ENCODE measurements at regions not wholly inside any gene's neighbourhood (a gene's known extent, or its start where the extent isn't known, plus 50 kb on each side); places are given as distances from the start of the nearest gene placed in this dataset.
"Not testable (repeated sequence)": the region's sequence is repeated elsewhere in the genome, so short reads cannot be mapped to it uniquely, and the experiment has no call there.

DNA sequence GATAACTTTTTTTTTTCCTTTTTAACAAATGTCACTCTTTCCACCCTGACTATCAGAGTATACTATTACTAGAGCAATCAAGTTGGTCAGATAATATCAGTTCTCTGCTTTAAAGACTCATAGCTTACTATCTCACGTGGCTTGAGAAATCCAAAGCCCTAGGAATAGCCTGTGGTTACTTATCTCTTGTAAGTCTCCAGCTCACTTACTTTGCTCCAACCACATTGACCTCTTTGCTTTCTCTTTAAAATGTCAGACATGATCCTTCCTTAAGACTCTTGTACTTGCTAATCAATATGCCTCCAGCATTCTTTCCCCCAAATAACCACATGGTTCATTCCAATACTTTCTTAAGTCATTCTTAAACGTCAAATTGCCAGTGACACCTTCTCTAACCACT lies 1292.2 kb downstream of the REEP3 start:
- TF ChIP-seq ZNF274 (IDR thresholded peaks at IDR 0.05; ENCODE audit: low read depth, low read length) = no peak
- H3K4me3 ChIP-seq (ENCODE audit: low read length) = no peak overlapping the region

DNA sequence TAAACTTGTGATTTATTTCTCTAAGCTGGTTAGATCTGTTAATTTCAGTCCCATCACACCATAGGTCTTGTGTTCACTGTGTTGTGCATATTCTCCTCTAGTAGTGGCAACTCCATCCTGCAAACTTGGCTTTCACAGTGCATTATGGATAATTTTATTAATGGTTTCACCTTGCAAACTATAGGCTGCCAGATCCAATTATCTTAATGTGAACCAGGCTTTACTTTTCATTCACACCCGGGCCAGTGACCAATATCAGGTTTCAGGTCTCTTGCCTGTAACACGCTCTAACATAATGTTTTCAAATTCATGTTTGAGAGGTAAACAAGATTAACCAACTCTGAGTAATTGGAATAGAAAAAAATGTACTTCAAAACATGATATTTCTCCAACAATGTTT lies 1293.0 kb downstream of the REEP3 start:
- no peak for TF ChIP-seq ZNF274 (IDR thresholded peaks at IDR 0.05; ENCODE audit: low read depth, low read length)

DNA sequence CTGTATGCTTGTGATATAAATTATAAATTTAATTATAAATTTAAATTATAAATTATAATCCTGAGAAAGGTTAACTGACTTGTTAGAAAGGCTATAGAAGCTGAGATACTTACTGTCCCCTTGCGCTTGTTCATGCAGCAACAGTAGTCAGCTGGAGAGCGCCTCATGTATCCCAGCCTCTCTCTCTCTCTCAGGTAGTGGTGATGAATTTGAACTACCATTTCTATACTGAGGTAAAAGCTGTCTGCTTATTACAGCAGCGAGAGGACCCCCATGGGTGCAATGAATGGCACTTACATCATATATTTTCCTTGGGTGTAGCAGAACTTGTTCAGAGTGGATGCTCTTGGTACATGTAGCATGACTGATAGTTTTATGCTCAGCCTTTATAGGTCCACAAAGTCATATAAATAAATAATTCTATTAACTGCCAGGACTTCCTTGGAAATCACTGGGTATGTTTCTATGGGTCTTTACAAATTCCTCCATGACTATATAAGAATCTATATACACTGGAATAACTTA lies 1308.7 kb downstream of the REEP3 start:
- H3K4me3 ChIP-seq (ENCODE audit: low read length) = no peak overlapping the region
- no peak for TF ChIP-seq ZNF274 (IDR thresholded peaks at IDR 0.05; ENCODE audit: low read depth, low read length)

More for the DNA sequence above, 1293.0 kb downstream of the REEP3 start:
- no peak overlapping the region for H3K4me3 ChIP-seq (ENCODE audit: low read length)

DNA sequence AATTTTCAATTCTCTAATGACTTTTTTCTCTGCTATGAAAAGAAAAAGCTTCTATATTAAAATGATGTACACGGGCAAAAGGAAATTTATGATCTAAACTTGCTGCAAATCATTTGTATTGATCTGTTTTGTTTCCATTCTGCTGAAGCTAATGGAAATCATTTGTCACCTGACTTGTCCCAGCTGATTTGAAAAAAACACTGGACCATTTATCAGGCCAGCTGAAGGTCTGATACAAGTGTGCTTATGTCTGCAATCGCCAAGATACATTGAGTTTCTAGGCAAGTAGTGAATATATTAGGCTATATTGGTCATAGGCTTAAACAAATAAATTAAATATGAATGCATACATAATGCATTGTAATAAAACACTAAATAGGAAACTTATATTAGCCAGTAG lies 1309.7 kb downstream of the REEP3 start:
- no peak overlapping the region for H3K4me3 ChIP-seq (ENCODE audit: low read length)
- TF ChIP-seq ZNF274 (IDR thresholded peaks at IDR 0.05; ENCODE audit: low read depth, low read length) = no peak

DNA sequence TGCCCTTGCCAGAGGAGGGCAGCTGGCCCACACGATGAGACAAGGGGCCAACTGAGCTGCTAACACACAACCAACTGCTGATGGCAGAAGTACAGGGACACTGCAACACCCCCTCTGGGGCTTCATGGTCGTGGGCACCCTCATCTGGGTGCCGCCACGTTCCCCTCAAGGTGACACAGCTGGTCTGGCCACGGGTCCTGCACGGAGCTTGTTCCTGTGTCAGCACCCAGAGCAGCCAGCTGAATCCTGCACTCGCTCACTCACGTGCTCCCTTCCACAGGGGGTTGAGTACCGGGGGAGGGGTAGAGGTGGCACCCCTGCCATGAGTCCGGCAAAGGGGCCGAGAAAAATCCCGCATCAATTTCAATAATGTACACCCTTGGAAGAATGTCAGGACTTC lies 1319.1 kb downstream of the REEP3 start:
- no peak for TF ChIP-seq ZNF274 (IDR thresholded peaks at IDR 0.05; ENCODE audit: low read depth, low read length)
- no peak overlapping the region for H3K4me3 ChIP-seq (ENCODE audit: low read length)

DNA sequence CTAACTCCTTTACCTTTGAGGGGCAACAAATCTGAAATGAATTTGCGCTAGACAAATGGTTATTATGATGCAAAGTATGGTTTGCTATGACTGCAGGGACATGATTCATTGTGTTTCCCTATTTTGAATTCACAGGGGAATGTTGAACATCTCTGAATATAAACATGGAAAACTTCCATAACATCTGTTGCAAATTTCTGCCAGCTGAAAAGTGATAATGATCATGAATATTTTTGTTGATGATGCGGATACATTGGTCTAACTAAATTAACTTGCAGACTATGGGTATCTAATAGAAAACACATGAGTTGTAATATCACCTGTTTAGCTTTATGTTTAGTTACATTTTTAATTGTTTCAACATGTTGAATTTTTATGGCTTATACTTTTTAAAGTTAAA lies 1325.5 kb downstream of the REEP3 start:
- no peak overlapping the region for H3K4me3 ChIP-seq (ENCODE audit: low read length)
- TF ChIP-seq ZNF274 (IDR thresholded peaks at IDR 0.05; ENCODE audit: low read depth, low read length) = no peak

DNA sequence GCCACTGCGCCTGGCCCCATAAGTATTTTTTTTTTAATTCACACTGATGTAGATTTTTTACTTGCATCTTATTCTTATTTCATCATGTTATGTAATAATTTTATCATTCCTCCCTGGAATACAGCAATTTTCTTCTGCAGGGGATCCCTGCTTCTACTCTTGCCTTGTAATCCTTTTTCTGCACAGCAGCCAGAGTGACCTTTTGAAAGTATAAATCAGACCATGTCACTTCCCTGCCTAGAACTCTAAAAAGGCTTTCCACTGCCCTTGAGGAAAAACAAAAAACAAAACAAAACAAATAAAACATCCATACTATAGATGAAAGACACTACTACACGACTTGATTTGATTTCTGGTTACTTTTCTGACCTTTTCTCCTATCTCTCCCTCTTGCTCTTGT lies 1334.7 kb downstream of the REEP3 start:
- no peak for TF ChIP-seq ZNF274 (IDR thresholded peaks at IDR 0.05; ENCODE audit: low read depth, low read length)

DNA sequence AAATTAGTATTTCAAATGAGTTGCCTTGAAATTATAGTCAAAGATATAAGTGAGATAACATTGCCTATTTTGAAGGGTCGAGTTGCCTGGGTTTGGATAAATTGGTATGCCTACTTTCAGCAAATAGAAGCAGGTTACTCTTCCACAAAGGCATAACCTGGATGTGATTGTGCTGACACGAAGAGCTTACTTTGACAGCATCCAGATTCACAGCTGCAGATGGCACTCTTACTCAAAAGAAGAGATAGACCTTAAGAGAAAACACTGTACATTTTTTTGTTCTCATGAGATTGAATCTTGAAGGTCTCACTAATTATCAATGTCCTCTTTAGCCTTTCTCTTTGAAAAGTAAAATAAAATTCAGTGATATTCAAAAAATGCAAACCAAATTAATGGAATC lies 1338.7 kb downstream of the REEP3 start:
- no peak overlapping the region for H3K4me3 ChIP-seq (ENCODE audit: low read length)
- no peak for TF ChIP-seq ZNF274 (IDR thresholded peaks at IDR 0.05; ENCODE audit: low read depth, low read length)

More for the DNA sequence above, 1334.7 kb downstream of the REEP3 start:
- H3K4me3 ChIP-seq (ENCODE audit: low read length) = no peak overlapping the region

DNA sequence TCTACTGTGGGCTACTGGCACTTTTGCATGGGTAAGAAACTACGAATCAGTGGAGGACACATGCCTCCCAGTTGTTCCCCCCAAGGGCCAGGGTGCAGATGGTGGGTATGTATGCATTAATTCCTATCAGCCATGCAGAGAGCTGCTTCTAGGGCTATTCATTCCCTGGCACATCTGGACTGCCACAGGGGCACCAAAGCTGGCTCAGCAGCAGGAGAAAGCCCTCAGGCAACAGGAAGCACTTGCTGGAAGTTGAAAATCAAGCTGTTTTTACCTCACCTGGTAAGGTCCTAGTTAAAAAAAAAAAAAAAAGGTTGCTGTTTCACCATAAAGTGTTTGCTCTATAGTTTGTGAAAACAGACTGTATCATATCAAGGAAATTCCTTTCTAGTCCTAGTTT lies 1342.6 kb downstream of the REEP3 start:
- H3K4me3 ChIP-seq (ENCODE audit: low read length) = no peak overlapping the region
- TF ChIP-seq ZNF274 (IDR thresholded peaks at IDR 0.05; ENCODE audit: low read depth, low read length) = no peak

DNA sequence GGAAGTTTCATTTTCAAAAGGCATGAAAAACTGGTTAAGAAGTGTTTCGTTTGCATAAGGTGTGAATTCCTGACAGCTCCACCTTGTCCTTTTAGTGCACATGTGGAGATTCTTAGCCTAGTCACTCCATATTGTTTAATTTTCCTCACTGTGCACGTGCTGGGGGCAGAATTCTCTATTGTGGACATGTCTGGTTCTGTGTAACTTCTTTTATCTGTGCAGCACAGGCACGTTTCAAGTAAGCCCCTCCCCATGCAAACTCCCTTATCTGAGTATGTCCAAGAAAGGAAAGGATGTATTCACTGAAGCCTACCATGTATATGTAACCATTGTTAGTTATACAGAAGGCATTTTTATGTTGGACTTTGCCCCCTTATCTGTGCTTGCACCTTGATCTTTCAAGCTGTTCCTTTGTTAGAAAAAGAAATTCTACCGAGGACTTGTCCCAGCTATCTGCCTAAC lies 1346.3 kb downstream of the REEP3 start:
- no peak for TF ChIP-seq ZNF274 (IDR thresholded peaks at IDR 0.05; ENCODE audit: low read depth, low read length)
- H3K4me3 ChIP-seq (ENCODE audit: low read length) = no peak overlapping the region

DNA sequence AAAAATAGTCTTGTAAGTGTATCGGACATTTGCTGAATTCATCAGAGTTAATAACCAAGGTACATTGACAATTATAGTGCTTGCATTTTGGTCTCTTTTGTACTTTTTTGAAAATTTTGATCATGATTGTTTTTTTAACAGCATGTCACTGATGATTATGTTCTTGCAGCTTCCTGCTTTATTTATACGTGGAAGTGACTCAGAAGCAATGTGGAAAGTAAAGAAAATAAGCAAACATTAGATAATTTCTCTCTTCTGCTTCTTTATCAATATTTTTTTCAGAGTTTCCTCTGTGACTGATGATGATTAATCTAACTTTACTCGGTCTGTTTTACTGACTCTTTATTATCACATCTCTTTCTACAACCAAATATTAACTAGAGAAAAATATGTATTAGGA lies 1351.9 kb downstream of the REEP3 start:
- TF ChIP-seq ZNF274 (IDR thresholded peaks at IDR 0.05; ENCODE audit: low read depth, low read length) = no peak
- H3K4me3 ChIP-seq (ENCODE audit: low read length) = no peak overlapping the region

DNA sequence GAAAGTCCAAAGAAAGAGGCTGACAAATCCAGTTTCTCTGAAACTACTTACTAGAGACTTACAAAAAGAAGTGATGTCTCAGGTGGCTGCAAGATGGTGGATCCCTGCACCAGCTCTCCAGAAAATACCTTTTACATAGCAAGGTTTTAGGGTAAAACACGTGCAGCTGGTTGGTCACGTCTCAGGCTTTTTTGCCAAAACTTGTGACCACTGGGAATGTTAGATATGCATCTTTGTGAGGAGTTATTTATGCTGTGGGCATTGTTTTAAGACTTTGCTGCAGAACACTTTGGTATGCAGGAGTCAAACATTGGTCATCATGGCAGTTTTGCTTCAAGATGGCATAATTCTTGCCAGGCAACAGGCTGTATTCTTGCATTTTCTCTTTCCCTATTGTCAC lies 1352.8 kb downstream of the REEP3 start:
- H3K4me3 ChIP-seq (ENCODE audit: low read length) = no peak overlapping the region
- no peak for TF ChIP-seq ZNF274 (IDR thresholded peaks at IDR 0.05; ENCODE audit: low read depth, low read length)

DNA sequence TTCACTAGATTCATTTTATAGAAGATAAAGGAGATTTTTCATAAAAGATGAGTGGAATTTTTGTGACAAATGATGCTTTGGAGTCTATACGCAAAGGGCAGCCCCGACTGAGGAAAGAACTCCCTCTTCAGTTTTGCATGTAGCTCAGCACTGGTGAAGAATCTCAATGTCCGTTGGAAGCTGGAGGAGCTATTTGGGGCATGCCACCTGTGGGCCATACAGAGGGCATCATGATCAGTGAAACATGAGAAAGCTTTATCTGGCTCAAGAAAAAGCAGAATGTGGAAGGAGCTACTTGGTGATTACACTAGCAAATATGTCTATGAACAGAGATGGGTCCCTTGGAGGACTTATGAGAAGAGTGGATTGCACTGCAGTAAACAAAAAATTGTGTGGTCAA lies 1359.3 kb downstream of the REEP3 start:
- no peak for TF ChIP-seq ZNF274 (IDR thresholded peaks at IDR 0.05; ENCODE audit: low read depth, low read length)
- no peak overlapping the region for H3K4me3 ChIP-seq (ENCODE audit: low read length)

DNA sequence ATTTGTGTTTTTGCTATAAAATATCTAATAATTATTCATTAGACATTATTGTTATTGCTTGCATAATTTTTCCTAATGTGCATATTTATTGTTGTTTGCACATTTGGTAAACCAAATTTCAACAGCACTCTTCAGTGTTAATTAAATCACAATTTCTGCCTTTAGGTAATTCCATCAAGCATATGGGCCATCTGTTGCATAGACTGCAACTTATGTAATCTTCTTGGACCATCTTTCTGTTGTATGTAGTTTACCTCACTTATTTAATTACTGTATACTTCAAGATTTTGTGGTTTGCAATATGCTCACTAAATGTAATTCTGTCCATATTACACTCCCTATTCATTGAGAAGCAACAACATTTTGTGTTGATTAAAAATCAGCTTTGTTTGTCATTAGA lies 1360.1 kb downstream of the REEP3 start:
- H3K4me3 ChIP-seq (ENCODE audit: low read length) = no peak overlapping the region
- no peak for TF ChIP-seq ZNF274 (IDR thresholded peaks at IDR 0.05; ENCODE audit: low read depth, low read length)

DNA sequence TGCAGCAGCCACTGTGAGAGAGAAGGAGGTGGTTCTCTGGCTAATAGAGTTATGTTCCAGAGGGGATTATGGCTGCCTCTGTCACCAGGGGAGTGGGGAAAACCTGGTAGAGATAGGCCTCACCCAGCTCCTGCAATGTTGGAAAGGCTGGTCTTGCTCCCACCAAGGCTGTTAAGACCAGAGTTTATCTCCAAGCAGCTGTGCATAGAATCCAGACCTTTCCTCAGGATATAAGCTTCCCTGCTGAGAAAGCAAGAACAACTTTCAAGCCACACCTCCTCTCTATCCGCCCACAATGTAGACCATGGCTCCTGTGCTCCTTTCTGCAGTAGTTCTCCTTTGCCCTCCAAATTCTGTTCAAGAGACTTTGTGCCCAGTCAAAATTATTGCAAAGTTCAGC lies 1375.4 kb downstream of the REEP3 start:
- no peak for TF ChIP-seq ZNF274 (IDR thresholded peaks at IDR 0.05; ENCODE audit: low read depth, low read length)
- H3K4me3 ChIP-seq (ENCODE audit: low read length) = no peak overlapping the region

DNA sequence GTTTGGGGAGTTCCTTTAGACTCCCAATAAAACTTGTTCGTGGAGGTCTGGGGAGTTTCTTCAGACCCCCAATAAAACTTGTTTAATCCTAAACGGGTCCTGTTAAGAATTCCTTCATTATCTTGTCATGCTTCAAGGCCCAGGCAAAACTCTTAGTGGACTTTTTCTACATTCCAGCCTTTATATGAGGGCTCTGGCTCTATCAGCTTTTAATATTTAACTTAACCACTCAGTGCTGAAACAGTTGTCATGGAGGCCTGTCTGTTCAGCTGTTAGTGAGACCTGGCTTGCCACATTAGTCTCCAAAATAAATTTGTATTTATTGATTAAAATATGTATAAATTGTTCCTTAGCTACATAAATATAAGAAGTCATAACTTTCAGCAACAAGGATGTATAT lies 1385.1 kb downstream of the REEP3 start:
- H3K4me3 ChIP-seq (ENCODE audit: low read length) = not testable (repeated sequence)

DNA sequence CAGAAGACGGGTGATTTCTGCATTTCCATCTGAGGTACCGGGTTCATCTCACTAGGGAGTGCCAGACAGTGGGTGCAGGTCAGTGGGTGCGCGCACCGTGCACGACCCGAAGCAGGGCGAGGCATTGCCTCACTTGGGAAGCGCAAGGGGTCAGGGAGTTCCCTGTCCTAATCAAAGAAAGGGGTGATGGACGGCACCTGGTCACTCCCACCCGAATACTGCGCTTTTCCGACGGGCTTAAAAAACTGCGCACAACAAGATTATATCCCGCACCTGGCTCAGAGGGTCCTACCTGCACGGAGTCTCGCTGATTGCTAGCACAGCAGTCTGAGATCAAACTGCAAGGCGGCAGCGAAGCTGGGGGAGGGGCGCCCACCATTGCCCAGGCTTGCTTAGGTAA lies 1403.1 kb downstream of the REEP3 start:
- H3K4me3 ChIP-seq (ENCODE audit: low read length) = not testable (repeated sequence)

Measured in GM08714 (cell line).